Mammary epithelial cell (primary cell): ENCODE measurements at regions not wholly inside any gene's neighbourhood (a gene's known extent, or its start where the extent isn't known, plus 50 kb on each side); places are given as distances from the start of the nearest gene placed in this dataset.
"Not testable (repeated sequence)": the region's sequence is repeated elsewhere in the genome, so short reads cannot be mapped to it uniquely, and the experiment has no call there.

Experiments used
- EZH2 ChIP-seq: IDR thresholded peaks from 2 replicates; pipeline ENCODE4 v1.6.1; 2012; ENCODE audit warnings: low read length, inconsistent platforms, borderline replicate concordance
- TF ChIP-seq, protein P1 (sequence below), 2 donors: IDR thresholded peaks in 1 of 2; conservative IDR thresholded peaks in 1 of 2; 2 replicates each; pipeline ENCODE4 v1.5.1; 2011 to 2012; ENCODE audit warnings: inconsistent platforms in 2 of 2, low read length in 2 of 2, mild to moderate bottlenecking in 2 of 2, control low read depth in 1 of 2, low read depth in 1 of 2; ENCODE audit not compliant: insufficient read depth in 1 of 2; ENCODE audit errors: extremely low read depth in 1 of 2

- not testable (repeated sequence) for TF ChIP-seq EZH2
- TF ChIP-seq, protein P1, sequence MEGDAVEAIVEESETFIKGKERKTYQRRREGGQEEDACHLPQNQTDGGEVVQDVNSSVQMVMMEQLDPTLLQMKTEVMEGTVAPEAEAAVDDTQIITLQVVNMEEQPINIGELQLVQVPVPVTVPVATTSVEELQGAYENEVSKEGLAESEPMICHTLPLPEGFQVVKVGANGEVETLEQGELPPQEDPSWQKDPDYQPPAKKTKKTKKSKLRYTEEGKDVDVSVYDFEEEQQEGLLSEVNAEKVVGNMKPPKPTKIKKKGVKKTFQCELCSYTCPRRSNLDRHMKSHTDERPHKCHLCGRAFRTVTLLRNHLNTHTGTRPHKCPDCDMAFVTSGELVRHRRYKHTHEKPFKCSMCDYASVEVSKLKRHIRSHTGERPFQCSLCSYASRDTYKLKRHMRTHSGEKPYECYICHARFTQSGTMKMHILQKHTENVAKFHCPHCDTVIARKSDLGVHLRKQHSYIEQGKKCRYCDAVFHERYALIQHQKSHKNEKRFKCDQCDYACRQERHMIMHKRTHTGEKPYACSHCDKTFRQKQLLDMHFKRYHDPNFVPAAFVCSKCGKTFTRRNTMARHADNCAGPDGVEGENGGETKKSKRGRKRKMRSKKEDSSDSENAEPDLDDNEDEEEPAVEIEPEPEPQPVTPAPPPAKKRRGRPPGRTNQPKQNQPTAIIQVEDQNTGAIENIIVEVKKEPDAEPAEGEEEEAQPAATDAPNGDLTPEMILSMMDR (conservative IDR thresholded peaks at IDR 0.05 in 1 of 2, IDR thresholded peaks at IDR 0.05 in 1 of 2; ENCODE audit: extremely low read depth in 1 of 2, insufficient read depth in 1 of 2, low read depth in 1 of 2, low read length in 2 of 2), result not testable (repeated sequence)
Observed at GRCh38 chr14:105685605-105686004, 159.2 kb downstream of the TMEM121 start.
